PC-3 (cell line): ENCODE measurements at regions not wholly inside any gene's neighbourhood (a gene's known extent, or its start where the extent isn't known, plus 50 kb on each side); places are given as distances from the start of the nearest gene placed in this dataset.

Experiments used
- ATAC-seq: fragments of 200-7000 bp; cut with Tn5 transposase; 2 replicates; pipeline ENCODE4 v1.9.1; 2020; ENCODE audit warnings: mild to moderate bottlenecking, moderate library complexity
- BruUV-seq: library from RNA; stranded (reverse); fragments of 400-500 nt; replicated peaks from 2 replicates; lab custom pipeline; 2021; lab: Mats Ljungman, UMichigan
- CTCF ChIA-PET: fragments of 300-600 bp; sonication (Branson Sonifier 250); formaldehyde crosslinking; loops from one replicate; lab custom pipeline; 2022; ENCODE audit warnings: antibody characterized with exemption; lab: Charles Lee
- POLR2A ChIA-PET: fragments of 300-600 bp; sonication (Branson Sonifier 250); formaldehyde crosslinking; loops from one replicate; lab custom pipeline; 2022; ENCODE audit warnings: antibody characterized with exemption; ENCODE audit not compliant: unreplicated experiment; lab: Charles Lee
- DNase-seq: peaks from one replicate; pipeline ENCODE4 v3.0.0-alpha.2; 2015
- H2AFZ ChIP-seq: fragments of 300-600 bp; sonication (generic); 2 replicates; pipeline ENCODE4 v1.6.0; 2016; ENCODE audit warnings: antibody characterized with exemption, low read length
- H3F3A ChIP-seq: fragments of 300-600 bp; sonication (generic); one replicate; pipeline ENCODE4 v1.6.0; 2017; ENCODE audit warnings: antibody characterized with exemption, low read length, control low read depth, mild to moderate bottlenecking; ENCODE audit not compliant: unreplicated experiment
- H3K27ac ChIP-seq: fragments of 300-600 bp; sonication (generic); 2 replicates; pipeline ENCODE4 v1.5.1; 2016; ENCODE audit warnings: mild to moderate bottlenecking, low read length
- H3K27me3 ChIP-seq: fragments of 300-600 bp; sonication (generic); 2 replicates; pipeline ENCODE4 v1.6.1; 2016; ENCODE audit warnings: low read length, mixed read lengths
- H3K36me3 ChIP-seq: fragments of 300-600 bp; sonication (generic); 2 replicates; pipeline ENCODE4 v1.6.1; 2016; ENCODE audit warnings: low read depth, mixed run types, low read length, mixed read lengths
- H3K4me1 ChIP-seq: fragments of 300-600 bp; sonication (generic); 2 replicates; pipeline ENCODE4 v1.5.1; 2016; ENCODE audit warnings: low read length; ENCODE audit not compliant: insufficient read depth
- H3K4me2 ChIP-seq: fragments of 300-600 bp; sonication (generic); 2 replicates; pipeline ENCODE4 v1.6.0; 2016; ENCODE audit warnings: low read length
- H3K4me3 ChIP-seq: fragments of 300-600 bp; sonication (generic); 2 replicates; pipeline ENCODE4 v1.5.1; 2016; ENCODE audit warnings: mild to moderate bottlenecking, low read length, mixed read lengths
- H3K79me2 ChIP-seq: fragments of 300-600 bp; sonication (generic); 2 replicates; pipeline ENCODE4 v1.6.1; 2017; ENCODE audit warnings: low read length, mixed read lengths
- H3K9ac ChIP-seq: fragments of 300-600 bp; sonication (generic); 2 replicates; pipeline ENCODE4 v1.6.0; 2016; ENCODE audit warnings: mild to moderate bottlenecking, low read length
- H3K9me2 ChIP-seq: fragments of 300-600 bp; sonication (generic); replicated peaks from 2 replicates; pipeline ENCODE4 v1.6.1; 2016; ENCODE audit warnings: mixed run types, low read length, mixed read lengths
- H3K9me3 ChIP-seq: fragments of 300-600 bp; sonication (generic); 2 replicates; pipeline ENCODE4 v1.6.1; 2016; ENCODE audit warnings: low read length, mixed read lengths
- H4K20me1 ChIP-seq: fragments of 300-600 bp; sonication (generic); 2 replicates; pipeline ENCODE4 v1.6.1; 2016; ENCODE audit warnings: low read length, mixed read lengths
- EZH2 ChIP-seq: fragments of 300-600 bp; sonication (generic); IDR thresholded peaks from one replicate; pipeline ENCODE4 v1.6.1; 2017; ENCODE audit warnings: antibody characterized with exemption, mild to moderate bottlenecking, low read length; ENCODE audit not compliant: unreplicated experiment
- EZH2phosphoT487 ChIP-seq: fragments of 300-600 bp; sonication (generic); IDR thresholded peaks from 2 replicates; pipeline ENCODE4 v1.6.1; 2018; ENCODE audit warnings: mild to moderate bottlenecking, antibody characterized with exemption, low read length, borderline replicate concordance
- intact Hi-C: fragments of 100-400 bp; cut with micrococcal nuclease; formaldehyde crosslinking; loops from 2 replicates; pipeline ENCODE4 v1.9.0; 2023
- TF ChIP-seq, protein P1 (sequence below): fragments of 300-600 bp; sonication (generic); conservative IDR thresholded peaks from 2 replicates; pipeline ENCODE4 v1.5.1; 2017; ENCODE audit warnings: antibody characterized with exemption, low read depth, mild to moderate bottlenecking, low read length

- Histone ChIP-seq H3K79me2 (no peaks in the 10 kb centered on the region), H3K9me2 (no peaks in the 10 kb centered on the region), H2AFZ (no peak overlapping the region), H3K27ac (no peak overlapping the region), H3K9me3 (no peaks in the 10 kb centered on the region), H3K9ac (no peak overlapping the region), H3F3A (no peaks in the 10 kb centered on the region), H3K4me3 (no peak overlapping the region), H3K4me2 (no peak overlapping the region), H3K36me3 (no peaks in the 10 kb centered on the region), H4K20me1 (no peaks in the 10 kb centered on the region), H3K4me1 (no peaks in the 10 kb centered on the region), H3K27me3 (no peaks in the 10 kb centered on the region)
- DNase-seq (no peak), ATAC-seq (no peak)
- BruUV-seq: no TSS peak
- intact Hi-C loops: no loop called here
- no peak for TF ChIP-seq EZH2phosphoT487
- POLR2A ChIA-PET: no interaction called here
- CTCF ChIA-PET: no interaction called here
Measured at GRCh38 chr3:13712682-13713180, 163.8 kb downstream of the FBLN2 start.

DNA sequence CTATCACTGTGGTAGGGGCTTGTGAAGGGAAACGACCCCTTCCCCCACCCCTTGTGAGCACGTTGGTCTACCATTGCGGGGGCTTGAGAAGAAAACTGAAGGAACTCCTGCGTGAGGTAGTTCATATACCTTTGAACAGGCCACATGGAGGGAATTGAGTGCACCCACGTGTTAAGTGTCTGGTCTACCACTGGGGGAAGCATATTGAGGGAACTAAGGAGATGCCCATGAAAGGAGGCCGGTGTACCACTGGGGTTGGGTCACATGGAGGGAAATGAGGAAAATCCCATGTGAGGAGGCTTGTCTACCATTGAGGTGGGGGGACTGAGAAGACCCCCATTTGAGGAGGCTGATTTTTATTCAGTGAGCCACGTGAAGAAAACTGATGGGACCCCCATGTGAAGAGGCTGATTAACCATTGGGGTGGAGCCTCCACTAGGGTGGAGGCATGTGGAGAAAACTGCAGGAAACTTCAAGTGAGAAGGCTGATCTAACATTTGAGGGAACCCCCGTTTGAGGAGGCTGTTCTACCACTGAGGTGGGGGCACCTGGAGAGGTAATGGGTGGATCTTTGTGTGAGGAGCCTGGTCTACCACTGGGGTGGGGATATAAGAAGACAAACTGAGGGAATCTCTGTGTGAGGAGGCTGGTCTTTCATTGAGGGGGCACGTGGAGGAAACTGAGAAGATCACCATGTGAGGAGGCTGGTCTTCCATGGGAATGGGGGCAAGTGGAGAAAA is 163.2 kb downstream of the FBLN2 start:
- Histone ChIP-seq H3K27me3 (no peaks in the 10 kb centered on the region), H3K4me1 (no peaks in the 10 kb centered on the region), H3K9me2 (no peaks in the 10 kb centered on the region), H3K36me3 (no peaks in the 10 kb centered on the region), H3F3A (no peaks in the 10 kb centered on the region), H3K9ac (no peak overlapping the region), H3K27ac (no peak overlapping the region), H2AFZ (no peak overlapping the region), H3K9me3 (no peaks in the 10 kb centered on the region), H3K79me2 (no peaks in the 10 kb centered on the region), H3K4me2 (no peak overlapping the region), H4K20me1 (no peaks in the 10 kb centered on the region), H3K4me3 (no peak overlapping the region)
- DNase-seq (no peak), ATAC-seq (no peak)
- intact Hi-C loops: no loop called here
- BruUV-seq: no TSS peak
- ChIA-PET CTCF (no interaction called here), POLR2A (no interaction called here)
- TF ChIP-seq EZH2phosphoT487 (no peak), EZH2 (no peak)
- TF ChIP-seq, protein P1, sequence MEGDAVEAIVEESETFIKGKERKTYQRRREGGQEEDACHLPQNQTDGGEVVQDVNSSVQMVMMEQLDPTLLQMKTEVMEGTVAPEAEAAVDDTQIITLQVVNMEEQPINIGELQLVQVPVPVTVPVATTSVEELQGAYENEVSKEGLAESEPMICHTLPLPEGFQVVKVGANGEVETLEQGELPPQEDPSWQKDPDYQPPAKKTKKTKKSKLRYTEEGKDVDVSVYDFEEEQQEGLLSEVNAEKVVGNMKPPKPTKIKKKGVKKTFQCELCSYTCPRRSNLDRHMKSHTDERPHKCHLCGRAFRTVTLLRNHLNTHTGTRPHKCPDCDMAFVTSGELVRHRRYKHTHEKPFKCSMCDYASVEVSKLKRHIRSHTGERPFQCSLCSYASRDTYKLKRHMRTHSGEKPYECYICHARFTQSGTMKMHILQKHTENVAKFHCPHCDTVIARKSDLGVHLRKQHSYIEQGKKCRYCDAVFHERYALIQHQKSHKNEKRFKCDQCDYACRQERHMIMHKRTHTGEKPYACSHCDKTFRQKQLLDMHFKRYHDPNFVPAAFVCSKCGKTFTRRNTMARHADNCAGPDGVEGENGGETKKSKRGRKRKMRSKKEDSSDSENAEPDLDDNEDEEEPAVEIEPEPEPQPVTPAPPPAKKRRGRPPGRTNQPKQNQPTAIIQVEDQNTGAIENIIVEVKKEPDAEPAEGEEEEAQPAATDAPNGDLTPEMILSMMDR: no peak

DNA sequence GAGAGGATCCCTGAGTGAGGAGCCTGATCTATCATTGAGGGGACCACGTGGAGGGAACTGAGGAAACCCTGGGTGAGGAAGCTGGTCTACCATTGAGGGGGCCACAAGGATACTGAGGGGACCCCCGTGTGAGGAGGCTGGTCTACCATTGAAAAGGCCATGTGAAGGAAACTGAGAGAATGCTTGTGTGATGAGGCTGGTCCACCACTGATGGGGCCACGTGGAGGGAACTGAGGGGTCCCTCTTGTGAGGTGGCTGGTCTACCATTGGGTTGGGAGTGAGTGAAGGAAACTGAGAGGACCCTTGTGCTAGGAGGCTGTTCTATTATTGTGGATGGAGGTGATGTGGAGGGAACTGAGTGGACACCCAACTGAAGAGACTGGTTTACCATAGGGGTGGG is 161.3 kb downstream of the FBLN2 start:
- TF ChIP-seq EZH2phosphoT487: no peak
- TF ChIP-seq EZH2: no peak
- TF ChIP-seq, protein P1: no peak
- H3K9me2 ChIP-seq: no peaks in the 10 kb centered on the region
- no peaks in the 10 kb centered on the region for H3K79me2 ChIP-seq
- DNase-seq: no peak
- intact Hi-C loops: no loop called here
- H3K9me3 ChIP-seq: no peaks in the 10 kb centered on the region
- BruUV-seq: no TSS peak
- H3K4me3 ChIP-seq: no peak overlapping the region
- ATAC-seq: no peak
- CTCF ChIA-PET: no interaction called here
- no peak overlapping the region for H2AFZ ChIP-seq
- H3K9ac ChIP-seq: no peak overlapping the region
- H4K20me1 ChIP-seq: no peaks in the 10 kb centered on the region
- no peak overlapping the region for H3K4me2 ChIP-seq
- H3F3A ChIP-seq: no peaks in the 10 kb centered on the region
- no peak overlapping the region for H3K27ac ChIP-seq
- POLR2A ChIA-PET: no interaction called here
- no peaks in the 10 kb centered on the region for H3K4me1 ChIP-seq
- H3K27me3 ChIP-seq: no peaks in the 10 kb centered on the region
- H3K36me3 ChIP-seq: no peaks in the 10 kb centered on the region
